Activated B cell treated with CpG ODN at 0.5 μM for 24 hours (primary cell): ENCODE measurements at regions not wholly inside any gene's neighbourhood (a gene's known extent, or its start where the extent isn't known, plus 50 kb on each side); places are given as distances from the start of the nearest gene placed in this dataset.
"Not testable (repeated sequence)": the region's sequence is repeated elsewhere in the genome, so short reads cannot be mapped to it uniquely, and the experiment has no call there.

Experiments used
- ATAC-seq: fragments of 200-7000 bp; cut with Tn5 transposase; one replicate; pipeline ENCODE4 v1.10.0; 2021; ENCODE audit warnings: low read depth, mild to moderate bottlenecking, moderate library complexity
- CTCF ChIA-PET: fragments of 350-600 bp; sonication (Branson Sonifier 250); formaldehyde crosslinking; loops from one replicate; lab custom pipeline; 2021; ENCODE audit warnings: antibody characterized with exemption; lab: Charles Lee
- POLR2A ChIA-PET: fragments of 350-600 bp; sonication (Branson Sonifier 250); formaldehyde crosslinking; loops from one replicate; lab custom pipeline; 2021; ENCODE audit warnings: antibody characterized with exemption; lab: Charles Lee
- DNase-seq: peaks from one replicate; pipeline ENCODE4 v3.0.0; 2022
- H3K27ac Mint-ChIP-seq: one replicate; pipeline ENCODE4 v1.8.0; 2020; ENCODE audit warnings: mixed read lengths
- H3K27me3 Mint-ChIP-seq: one replicate; pipeline ENCODE4 v1.8.0; 2021; ENCODE audit warnings: mixed read lengths
- H3K36me3 Mint-ChIP-seq: one replicate; pipeline ENCODE4 v1.8.0; 2021; ENCODE audit warnings: low read depth, mixed read lengths
- H3K4me1 Mint-ChIP-seq: one replicate; pipeline ENCODE4 v1.8.0; 2021; ENCODE audit warnings: mixed read lengths
- H3K4me3 Mint-ChIP-seq: one replicate; pipeline ENCODE4 v1.8.0; 2020; ENCODE audit warnings: mild to moderate bottlenecking, mixed read lengths
- H3K9me3 Mint-ChIP-seq: one replicate; pipeline ENCODE4 v1.8.0; 2020; ENCODE audit warnings: mixed read lengths
- CTCF ChIP-seq: fragments of 200-600 bp; IDR thresholded peaks from one replicate; pipeline ENCODE4 v1.8.0; 2022; ENCODE audit warnings: antibody characterized with exemption, mild to moderate bottlenecking
- intact Hi-C: fragments of 100-400 bp; cut with micrococcal nuclease; formaldehyde crosslinking; loops from one replicate; pipeline ENCODE4 v1.15.1; 2024

DNA sequence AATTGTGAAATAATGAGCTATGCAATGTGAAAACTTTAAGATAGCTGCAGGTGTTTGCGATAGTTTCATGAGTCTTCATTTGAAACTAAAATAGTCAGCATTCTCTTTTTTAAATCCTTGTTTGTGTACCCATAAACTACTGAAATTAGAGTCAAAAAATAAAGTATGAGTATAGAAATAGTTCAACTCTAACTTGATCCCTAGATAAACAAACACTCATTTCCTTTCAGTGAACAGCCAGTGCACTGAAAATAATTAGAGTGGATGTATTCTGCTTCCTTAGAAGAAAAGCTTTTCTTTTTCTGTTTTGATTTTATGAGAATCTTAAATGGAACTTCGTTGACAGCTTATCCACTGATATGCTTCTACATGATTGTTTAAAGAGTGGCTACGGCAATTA, 1033.4 kb downstream of the SOCS6 start:
- no peaks in the 10 kb centered on the region for H3K36me3 Mint-ChIP-seq

GRCh38 chr18:71321319-71321718, 1032.5 kb downstream of the SOCS6 start:
- POLR2A ChIA-PET = no interaction called here

More for the DNA sequence above, 1033.4 kb downstream of the SOCS6 start:
- Mint-ChIP-seq H3K4me3 (no peak overlapping the region), H3K4me1 (no peaks in the 10 kb centered on the region), H3K9me3 (peaks cover 2% of the 10 kb centered on the region), H3K27me3 (no peaks in the 10 kb centered on the region), H3K27ac (no peak overlapping the region)
- ChIA-PET POLR2A (no interaction called here), CTCF (no interaction called here)
- ATAC-seq = no peak
- DNase-seq = no peak
- TF ChIP-seq CTCF = no peak
- intact Hi-C loops = loop anchor here (5.0 kb wide), 1 partner anchor 930 kb away; no protein-coding TSS in a partner anchor

GRCh38 chr18:71304856-71305255, 1016.0 kb downstream of the SOCS6 start:
- intact Hi-C loops = no loop called here
- POLR2A ChIA-PET = no interaction called here
- CTCF ChIA-PET = no interaction called here
- H3K4me3 Mint-ChIP-seq = no peak overlapping the region
- H3K4me1 Mint-ChIP-seq = no peaks in the 10 kb centered on the region
- H3K36me3 Mint-ChIP-seq = no peaks in the 10 kb centered on the region
- no peaks in the 10 kb centered on the region for H3K27me3 Mint-ChIP-seq
- no peak overlapping the region for H3K27ac Mint-ChIP-seq
- TF ChIP-seq CTCF = no peak
- peaks cover 6% of the 10 kb centered on the region for H3K9me3 Mint-ChIP-seq
- ATAC-seq = no peak
- DNase-seq = no peak

More at GRCh38 chr18:71321319-71321718, 1032.5 kb downstream of the SOCS6 start:
- no peak overlapping the region for H3K27ac Mint-ChIP-seq
- H3K4me3 Mint-ChIP-seq = no peak overlapping the region
- no peaks in the 10 kb centered on the region for H3K36me3 Mint-ChIP-seq
- CTCF ChIA-PET = no interaction called here
- intact Hi-C loops = loop anchor here (5.0 kb wide), 1 partner anchor 931 kb away; no protein-coding TSS in a partner anchor
- no peaks in the 10 kb centered on the region for H3K27me3 Mint-ChIP-seq
- DNase-seq (no peak), ATAC-seq (no peak)
- H3K9me3 Mint-ChIP-seq = peaks cover 2% of the 10 kb centered on the region
- H3K4me1 Mint-ChIP-seq = no peaks in the 10 kb centered on the region
- no peak for TF ChIP-seq CTCF

DNA sequence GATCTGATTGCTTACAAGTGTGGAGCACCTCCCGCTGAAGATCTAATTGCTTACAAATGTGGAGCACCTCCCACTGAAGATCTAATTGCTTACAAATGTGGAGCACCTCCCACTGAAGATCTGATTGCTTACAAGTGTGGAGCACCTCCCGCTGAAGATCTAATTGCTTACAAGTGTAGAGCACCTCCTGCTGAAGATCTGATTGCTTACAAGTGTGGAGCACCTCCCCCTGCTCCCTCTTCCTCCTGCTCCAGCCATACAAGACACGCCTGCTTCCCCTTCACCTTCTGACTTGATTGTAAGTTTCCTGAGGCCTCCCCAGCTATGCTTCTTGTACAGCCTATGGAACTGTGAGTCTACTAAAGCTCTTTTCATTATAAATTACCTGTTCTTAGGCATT, 1014.9 kb downstream of the SOCS6 start:
- H3K27ac Mint-ChIP-seq, H3K9me3 Mint-ChIP-seq, H3K36me3 Mint-ChIP-seq, intact Hi-C loops, H3K4me1 Mint-ChIP-seq, ATAC-seq, DNase-seq, H3K27me3 Mint-ChIP-seq, H3K4me3 Mint-ChIP-seq, POLR2A ChIA-PET, CTCF ChIA-PET: not testable (repeated sequence)

DNA sequence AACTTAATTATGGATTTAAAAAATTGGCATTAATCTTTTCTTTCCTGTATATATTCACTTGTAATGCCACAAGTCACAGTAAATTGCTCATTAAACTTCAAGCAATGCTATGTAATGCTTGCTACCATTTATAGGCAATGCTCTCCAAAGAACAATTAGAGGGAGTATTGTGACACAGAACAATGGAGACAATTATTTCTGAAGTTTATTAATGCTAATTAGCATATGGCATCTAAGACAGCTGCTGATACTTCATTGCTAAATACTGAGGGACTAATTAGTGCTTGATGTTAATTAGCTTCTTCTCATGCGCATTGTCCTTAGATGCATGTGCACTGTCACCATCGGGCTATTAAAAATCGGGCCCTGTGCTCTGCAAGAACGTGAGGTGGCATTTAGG, 1012.8 kb downstream of the SOCS6 start:
- POLR2A ChIA-PET = no interaction called here
- no peak for TF ChIP-seq CTCF
- intact Hi-C loops = no loop called here
- H3K4me1 Mint-ChIP-seq = no peaks in the 10 kb centered on the region
- peaks cover 4% of the 10 kb centered on the region for H3K9me3 Mint-ChIP-seq
- ATAC-seq (no peak), DNase-seq (no peak)
- no peak overlapping the region for H3K4me3 Mint-ChIP-seq
- CTCF ChIA-PET = no interaction called here
- no peaks in the 10 kb centered on the region for H3K27me3 Mint-ChIP-seq
- H3K36me3 Mint-ChIP-seq = no peaks in the 10 kb centered on the region
- H3K27ac Mint-ChIP-seq = no peak overlapping the region

GRCh38 chr18:71294201-71294600, 1005.4 kb downstream of the SOCS6 start:
- DNase-seq, CTCF ChIA-PET, intact Hi-C loops, H3K27me3 Mint-ChIP-seq, POLR2A ChIA-PET, H3K36me3 Mint-ChIP-seq, H3K4me3 Mint-ChIP-seq, H3K27ac Mint-ChIP-seq, H3K9me3 Mint-ChIP-seq, H3K4me1 Mint-ChIP-seq, ATAC-seq: not testable (repeated sequence)
